Tibial nerve (tissue), 3 donors: ENCODE measurements at regions not wholly inside any gene's neighbourhood (a gene's known extent, or its start where the extent isn't known, plus 50 kb on each side); places are given as distances from the start of the nearest gene placed in this dataset.

Experiments used
- CTCF ChIP-seq, 5 experiments: fragments of 200-600 bp in 3 of 5; fragments of 450-650 bp in 2 of 5; sonication (generic) in 3 of 5; IDR thresholded peaks; one replicate each; pipeline ENCODE4 v1.5.1; 2016 to 2019; ENCODE audit warnings: antibody characterized with exemption in 5 of 5, mild to moderate bottlenecking in 3 of 5, moderate library complexity in 2 of 5
- POLR2A ChIP-seq, 2 donors: fragments of 450-650 bp; IDR thresholded peaks; one replicate each; pipeline ENCODE4 v1.6.1; 2017; ENCODE audit warnings: antibody characterized with exemption in 2 of 2, mild to moderate bottlenecking in 2 of 2, moderate library complexity in 2 of 2

GRCh38 chr16:17962726-17963125 is 373.8 kb downstream of the NPIPA8 start:
- TF ChIP-seq POLR2A (IDR thresholded peaks at IDR 0.05) (no peak), CTCF (IDR thresholded peaks at IDR 0.05) (no peak)
